H9 (cell line): ENCODE measurements at regions not wholly inside any gene's neighbourhood (a gene's known extent, or its start where the extent isn't known, plus 50 kb on each side); places are given as distances from the start of the nearest gene placed in this dataset.

Source experiments
- DNase-seq: peaks from one replicate; pipeline ENCODE4 v3.0.0-alpha.2; 2017
- H2AFZ ChIP-seq: one replicate; pipeline ENCODE4 v1.6.1; 2013; ENCODE audit warnings: mild to moderate bottlenecking, low read length, control low read depth, moderate library complexity
- H2AK5ac ChIP-seq: 2 replicates; pipeline ENCODE4 v1.6.1; 2013; ENCODE audit warnings: low read length, control low read depth, mixed read lengths; ENCODE audit not compliant: insufficient read length
- H2BK120ac ChIP-seq: one replicate; pipeline ENCODE4 v1.6.1; 2013; ENCODE audit warnings: low read depth, mild to moderate bottlenecking, low read length, control low read depth, inconsistent platforms; ENCODE audit not compliant: poor library complexity, severe bottlenecking
- H2BK12ac ChIP-seq: 2 replicates; pipeline ENCODE4 v1.6.1; 2013; ENCODE audit warnings: low read length, control low read depth, mixed read lengths, low read depth; ENCODE audit not compliant: insufficient read length
- H2BK15ac ChIP-seq: 2 replicates; pipeline ENCODE4 v1.6.1; 2013; ENCODE audit warnings: low read depth, low read length, control low read depth
- H2BK20ac ChIP-seq: one replicate; pipeline ENCODE4 v1.6.1; 2013; ENCODE audit warnings: low read depth, mild to moderate bottlenecking, low read length, control low read depth, inconsistent platforms; ENCODE audit not compliant: poor library complexity, severe bottlenecking
- H2BK5ac ChIP-seq: 2 replicates; pipeline ENCODE4 v1.6.1; 2013; ENCODE audit warnings: low read length, control low read depth, mixed read lengths; ENCODE audit not compliant: insufficient read length
- H3K14ac ChIP-seq: 2 replicates; pipeline ENCODE4 v1.6.1; 2013; ENCODE audit warnings: low read length, control low read depth; ENCODE audit not compliant: insufficient read depth
- H3K18ac ChIP-seq: 2 replicates; pipeline ENCODE4 v1.6.1; 2013; ENCODE audit warnings: low read depth, mild to moderate bottlenecking, mixed read lengths, low read length, control low read depth; ENCODE audit not compliant: insufficient read length
- H3K23ac ChIP-seq: 2 replicates; pipeline ENCODE4 v1.6.1; 2013; ENCODE audit warnings: low read length, control low read depth, mixed read lengths, low read depth; ENCODE audit not compliant: insufficient read length
- H3K23me2 ChIP-seq: 2 replicates; pipeline ENCODE4 v1.6.1; 2013; ENCODE audit warnings: low read depth, mild to moderate bottlenecking, mixed read lengths, low read length, control low read depth; ENCODE audit not compliant: insufficient read length, poor library complexity, severe bottlenecking
- H3K27ac ChIP-seq: 2 replicates; pipeline ENCODE4 v1.5.1; 2013; ENCODE audit warnings: low read length, control low read depth, mixed read lengths, low read depth; ENCODE audit not compliant: insufficient read length
- H3K27me3 ChIP-seq: 2 replicates; pipeline ENCODE4 v1.6.1; 2013; ENCODE audit warnings: low read length, control low read depth, inconsistent platforms; ENCODE audit not compliant: insufficient read depth
- H3K4ac ChIP-seq: 2 replicates; pipeline ENCODE4 v1.6.1; 2013; ENCODE audit warnings: low read depth, mild to moderate bottlenecking, control low read depth, inconsistent platforms, low read length, moderate library complexity
- H3K4me1 ChIP-seq: 2 replicates; pipeline ENCODE4 v1.6.1; 2013; ENCODE audit warnings: low read length, control low read depth, inconsistent platforms; ENCODE audit not compliant: insufficient read depth
- H3K4me2 ChIP-seq: 2 replicates; pipeline ENCODE4 v1.6.1; 2013; ENCODE audit warnings: low read length, control low read depth, mixed read lengths; ENCODE audit not compliant: insufficient read length, insufficient read depth
- H3K56ac ChIP-seq: 2 replicates; pipeline ENCODE4 v1.6.1; 2013; ENCODE audit warnings: low read depth, mild to moderate bottlenecking, mixed read lengths, low read length, control low read depth; ENCODE audit not compliant: insufficient read length
- H3K79me1 ChIP-seq: 2 replicates; pipeline ENCODE4 v1.6.1; 2013; ENCODE audit warnings: low read depth, mild to moderate bottlenecking, moderate library complexity, low read length, control low read depth, inconsistent platforms; ENCODE audit not compliant: insufficient read depth, poor library complexity, severe bottlenecking
- H3K79me2 ChIP-seq: 2 replicates; pipeline ENCODE4 v1.6.1; 2013; ENCODE audit warnings: low read length, control low read depth, inconsistent platforms; ENCODE audit not compliant: insufficient read depth
- H3K9ac ChIP-seq: 2 replicates; pipeline ENCODE4 v1.6.1; 2013; ENCODE audit warnings: low read length, control low read depth, mixed read lengths; ENCODE audit not compliant: insufficient read length; ENCODE audit errors: extremely low read depth
- H3K9me3 ChIP-seq: one replicate; pipeline ENCODE4 v1.6.1; 2013; ENCODE audit warnings: low read depth, low read length, inconsistent platforms; ENCODE audit not compliant: control insufficient read depth
- H3T11ph ChIP-seq: one replicate; pipeline ENCODE4 v1.6.1; 2013; ENCODE audit warnings: mild to moderate bottlenecking, low read length, control low read depth, inconsistent platforms
- H4K20me1 ChIP-seq: one replicate; pipeline ENCODE4 v1.6.1; 2013; ENCODE audit not compliant: control insufficient read depth, insufficient read length, insufficient read depth
- H4K5ac ChIP-seq: 2 replicates; pipeline ENCODE4 v1.6.1; 2013; ENCODE audit warnings: low read depth, mild to moderate bottlenecking, mixed read lengths, low read length, control low read depth; ENCODE audit not compliant: insufficient read length
- H4K8ac ChIP-seq: replicated peaks from 2 replicates; pipeline ENCODE4 v1.6.1; 2013; ENCODE audit warnings: low read length, control low read depth, mixed read lengths, low read depth; ENCODE audit not compliant: insufficient read length
- H4K91ac ChIP-seq: 2 replicates; pipeline ENCODE4 v1.6.1; 2013; ENCODE audit warnings: low read depth, mild to moderate bottlenecking, moderate library complexity, mixed read lengths, low read length, control low read depth; ENCODE audit not compliant: insufficient read length
- H3K27ac Mint-ChIP-seq, 3 experiments: 2 replicates in 2 of 3; 3 replicates in 1 of 3; pipeline ENCODE4 v1.8.0; 2020 to 2021; ENCODE audit warnings: mixed read lengths in 3 of 3, mild to moderate bottlenecking in 1 of 3, moderate library complexity in 1 of 3
- H3K27me3 Mint-ChIP-seq: 2 replicates; pipeline ENCODE4 v1.8.0; 2021; ENCODE audit warnings: low read depth, mild to moderate bottlenecking, moderate library complexity, mixed read lengths
- H3K36me3 Mint-ChIP-seq, 3 experiments: 2 replicates in 2 of 3; 3 replicates in 1 of 3; pipeline ENCODE4 v1.8.0; 2020 to 2021; ENCODE audit warnings: low read depth in 3 of 3, mixed read lengths in 3 of 3; ENCODE audit not compliant: insufficient read depth in 1 of 3
- H3K4me1 Mint-ChIP-seq, 2 experiments: 2 replicates each; pipeline ENCODE4 v1.8.0; 2020; ENCODE audit warnings: mixed read lengths in 2 of 2
- H3K4me3 Mint-ChIP-seq, 2 experiments: 2 replicates in 1 of 2; 3 replicates in 1 of 2; pipeline ENCODE4 v1.8.0; 2020 to 2021; ENCODE audit warnings: mild to moderate bottlenecking in 2 of 2, mixed read lengths in 2 of 2, moderate library complexity in 1 of 2
- H3K9me3 Mint-ChIP-seq, 2 experiments: 2 replicates in 1 of 2; 3 replicates in 1 of 2; pipeline ENCODE4 v1.8.0; 2020; ENCODE audit warnings: mild to moderate bottlenecking in 2 of 2, mixed read lengths in 2 of 2, moderate library complexity in 1 of 2
- CTCF ChIP-seq: fragments of 200-600 bp; sonication (generic); conservative IDR thresholded peaks from 3 replicates; pipeline ENCODE4 v1.8.0; 2021; ENCODE audit warnings: antibody characterized with exemption, mild to moderate bottlenecking
- WGBS: extraction: QIAGEN DNeasy Blood & Tissue Kit; methylation state at CpG from one replicate; pipeline ENCODE4 v1.1.7; 2013; ENCODE audit warnings: missing lambda C conversion rate, low lambda C conversion rate, mixed read lengths; ENCODE audit not compliant: insufficient read length; ENCODE audit errors: extremely low coverage; 5-methylcytosine and 5-hydroxymethylcytosine counted together

- H3K27ac Mint-ChIP-seq, result no peak overlapping the region
- Histone ChIP-seq H3K23me2 (no peaks in the 10 kb centered on the region), H2BK15ac (no peak overlapping the region), H2AFZ (no peak overlapping the region), H3K27ac (no peak overlapping the region), H2BK5ac (no peak overlapping the region), H3K9me3 (no peaks in the 10 kb centered on the region), H3K23ac (no peak overlapping the region), H3K4ac (no peak overlapping the region), H4K91ac (no peak overlapping the region), H3K4me1 (no peaks in the 10 kb centered on the region), H2BK12ac (no peak overlapping the region), H3K79me1 (no peaks in the 10 kb centered on the region), H3K9ac (no peak overlapping the region), H4K20me1 (no peaks in the 10 kb centered on the region), H2BK120ac (no peak overlapping the region), H3K4me2 (no peak overlapping the region), H3K56ac (no peak overlapping the region), H4K8ac (no peak overlapping the region), H3K27me3 (no peaks in the 10 kb centered on the region), H2BK20ac (no peak overlapping the region), H3K18ac (no peak overlapping the region), H4K5ac (no peak overlapping the region), H3K79me2 (no peaks in the 10 kb centered on the region), H3T11ph (no peak overlapping the region), H2AK5ac (no peak overlapping the region), H3K14ac (no peak overlapping the region)
- WGBS, result no CpG with 5 or more reads among the region's 8 CpGs
- H3K27me3 Mint-ChIP-seq, result no peaks in the 10 kb centered on the region
- H3K9me3 Mint-ChIP-seq, result no peaks in the 10 kb centered on the region
- peaks cover 15 to 18% of the 10 kb centered on the region in 2 experiments for H3K4me1 Mint-ChIP-seq
- no peak for DNase-seq
- no peak for TF ChIP-seq CTCF
- H3K36me3 Mint-ChIP-seq, result no peaks in the 10 kb centered on the region
- H3K4me3 Mint-ChIP-seq, result no peak overlapping the region
These were observed 615.6 kb upstream of the KIRREL3 start for GRCh38 chr11:127616158-127616557.
